H1 (cell line): ENCODE measurements at regions not wholly inside any gene's neighbourhood (a gene's known extent, or its start where the extent isn't known, plus 50 kb on each side); places are given as distances from the start of the nearest gene placed in this dataset.

Experiments used
- CTCF ChIA-PET: fragments of 300-600 bp; sonication (Branson Sonifier 250); formaldehyde crosslinking; loops from one replicate; lab custom pipeline; 2021; ENCODE audit not compliant: partially characterized antibody; lab: Charles Lee
- POLR2A ChIA-PET: fragments of 300-600 bp; sonication (Branson Sonifier 250); formaldehyde crosslinking; loops from one replicate; lab custom pipeline; 2021; ENCODE audit warnings: inconsistent platforms; ENCODE audit not compliant: partially characterized antibody; lab: Charles Lee
- DNase-seq, 2 experiments: peaks; one replicate each; pipeline versions ENCODE4 v3.0.0 to v3.0.0-alpha.2; 2010 to 2022; ENCODE audit warnings: low spot score in 2 of 2, low read depth in 1 of 2, mixed read lengths in 1 of 2
- FAIRE-seq: peaks from 2 replicates; lab custom pipeline; 2011; peaks lifted over from hg19 to GRCh38; lab: Jason Lieb, UNC
- H2AFZ ChIP-seq: 2 replicates; pipeline ENCODE4 v1.8.1; 2012; ENCODE audit warnings: low read length, inconsistent platforms
- H2AK5ac ChIP-seq: 2 replicates; pipeline ENCODE4 v1.6.1; 2013; ENCODE audit warnings: low read depth, low read length
- H2BK120ac ChIP-seq: replicated peaks from 2 replicates; pipeline ENCODE3; 2013; ENCODE audit warnings: low read depth, low read length, inconsistent platforms
- H2BK12ac ChIP-seq: 2 replicates; pipeline ENCODE4 v1.6.1; 2013; ENCODE audit warnings: low read depth, low read length
- H2BK15ac ChIP-seq: 2 replicates; pipeline ENCODE4 v1.6.1; 2013; ENCODE audit warnings: low read length
- H2BK20ac ChIP-seq: 2 replicates; pipeline ENCODE4 v1.6.1; 2013; ENCODE audit warnings: low read length
- H2BK5ac ChIP-seq: 2 replicates; pipeline ENCODE4 v1.6.1; 2013; ENCODE audit warnings: low read depth, low read length
- H3K14ac ChIP-seq: 2 replicates; pipeline ENCODE4 v1.6.1; 2013; ENCODE audit warnings: inconsistent platforms; ENCODE audit not compliant: insufficient read length
- H3K18ac ChIP-seq: 2 replicates; pipeline ENCODE4 v1.6.1; 2013; ENCODE audit warnings: low read length; ENCODE audit errors: extremely low read depth
- H3K23ac ChIP-seq: 2 replicates; pipeline ENCODE4 v1.6.1; 2013; ENCODE audit warnings: inconsistent platforms; ENCODE audit not compliant: insufficient read length
- H3K23me2 ChIP-seq: 2 replicates; pipeline ENCODE4 v1.6.1; 2013; ENCODE audit warnings: low read depth, low read length
- H3K27ac ChIP-seq: 2 replicates; pipeline ENCODE4 v1.6.1; 2011; ENCODE audit warnings: low read depth, low read length, inconsistent platforms
- H3K27me3 ChIP-seq, 4 experiments: replicated peaks in 1 of 4; 1 replicate in 1 of 4; 2 replicates in 3 of 4; pipeline versions ENCODE4 v1.6.1 to v1.8.1; 2011 to 2013; ENCODE audit warnings: low read length in 3 of 4, mild to moderate bottlenecking in 3 of 4, inconsistent platforms in 2 of 4, mixed read lengths in 2 of 4, moderate library complexity in 1 of 4; ENCODE audit not compliant: control insufficient read depth in 3 of 4, insufficient read depth in 3 of 4; ENCODE audit errors: extremely low read depth in 1 of 4
- H3K36me3 ChIP-seq, 4 experiments: 2 replicates each; pipeline versions ENCODE4 v1.6.1 to v1.8.1; 2011 to 2013; ENCODE audit warnings: mild to moderate bottlenecking in 4 of 4, low read length in 3 of 4, moderate library complexity in 2 of 4, control low read depth in 1 of 4, inconsistent platforms in 1 of 4; ENCODE audit not compliant: insufficient read depth in 4 of 4, control insufficient read depth in 2 of 4
- H3K4ac ChIP-seq: replicated peaks from 2 replicates; pipeline ENCODE3; 2013; ENCODE audit warnings: low read length, low read depth, mixed read lengths, inconsistent platforms; ENCODE audit not compliant: insufficient read length
- H3K4me1 ChIP-seq, 4 experiments: replicated peaks in 1 of 4; 1 replicate in 1 of 4; 2 replicates in 3 of 4; pipeline versions ENCODE4 v1.6.1 to v1.8.1; 2011 to 2013; ENCODE audit warnings: low read length in 3 of 4, inconsistent platforms in 2 of 4, mixed read lengths in 1 of 4; ENCODE audit not compliant: insufficient read depth in 4 of 4, control insufficient read depth in 3 of 4
- H3K4me2 ChIP-seq, 2 experiments: 2 replicates each; pipeline versions ENCODE4 v1.6.1 to v1.8.1; 2011 to 2013; ENCODE audit warnings: low read depth in 2 of 2, low read length in 2 of 2, control low read depth in 1 of 2, inconsistent platforms in 1 of 2, mild to moderate bottlenecking in 1 of 2; ENCODE audit not compliant: insufficient read depth in 1 of 2
- H3K4me3 ChIP-seq, 4 experiments: fragments of 200-600, 300-600 bp in 1 of 4; sonication (generic), shearing (Covaris generic), sonication (Bioruptor Twin) in 1 of 4; 2 replicates each; pipeline versions ENCODE4 v1.5.1 to v1.8.1; 2011 to 2016; ENCODE audit warnings: low read length in 4 of 4, low read depth in 3 of 4, control low read depth in 2 of 4, inconsistent platforms in 2 of 4, mild to moderate bottlenecking in 2 of 4, mixed read lengths in 1 of 4, moderate library complexity in 1 of 4; ENCODE audit not compliant: insufficient read depth in 2 of 4; ENCODE audit errors: extremely low read depth in 1 of 4
- H3K56ac ChIP-seq: replicated peaks from 2 replicates; pipeline ENCODE3; 2013; ENCODE audit warnings: low read depth, mild to moderate bottlenecking, mixed read lengths, low read length, inconsistent platforms; ENCODE audit not compliant: insufficient read length
- H3K79me1 ChIP-seq: 2 replicates; pipeline ENCODE4 v1.6.1; 2013; ENCODE audit warnings: low read depth, low read length, control low read depth
- H3K79me2 ChIP-seq, 2 experiments: 2 replicates each; pipeline versions ENCODE4 v1.6.1 to v1.8.1; 2012 to 2013; ENCODE audit warnings: low read length in 2 of 2, mild to moderate bottlenecking in 2 of 2, inconsistent platforms in 1 of 2; ENCODE audit not compliant: insufficient read depth in 2 of 2, control insufficient read depth in 1 of 2
- H3K9ac ChIP-seq, 4 experiments: replicated peaks in 1 of 4; 1 replicate in 1 of 4; 2 replicates in 3 of 4; pipeline versions ENCODE4 v1.6.1 to v1.8.1; 2011 to 2013; ENCODE audit warnings: low read depth in 3 of 4, low read length in 3 of 4, control low read depth in 2 of 4, mild to moderate bottlenecking in 2 of 4, moderate library complexity in 2 of 4, inconsistent platforms in 1 of 4; ENCODE audit errors: extremely low read depth in 1 of 4
- H3K9me3 ChIP-seq, 2 experiments: 2 replicates each; pipeline versions ENCODE4 v1.6.1 to v1.8.1; 2012 to 2013; ENCODE audit warnings: mild to moderate bottlenecking in 2 of 2, moderate library complexity in 2 of 2, control low read depth in 1 of 2, inconsistent platforms in 1 of 2, low read depth in 1 of 2, low read length in 1 of 2, mixed read lengths in 1 of 2; ENCODE audit not compliant: insufficient read depth in 2 of 2
- H4K20me1 ChIP-seq, 2 experiments: replicated peaks in 1 of 2; 2 replicates each; pipeline versions ENCODE3 to v1.8.1; 2011 to 2013; ENCODE audit warnings: inconsistent platforms in 2 of 2, low read length in 2 of 2, mild to moderate bottlenecking in 1 of 2; ENCODE audit not compliant: insufficient read depth in 2 of 2, control insufficient read depth in 1 of 2
- H4K5ac ChIP-seq: 2 replicates; pipeline ENCODE4 v1.6.1; 2013; ENCODE audit warnings: low read length, low read depth, mixed read lengths, inconsistent platforms; ENCODE audit not compliant: insufficient read length
- H4K8ac ChIP-seq: 2 replicates; pipeline ENCODE4 v1.8.0; 2013; ENCODE audit warnings: mild to moderate bottlenecking, moderate library complexity, low read length, inconsistent platforms; ENCODE audit not compliant: insufficient read depth; ENCODE audit errors: extremely low read depth
- H4K91ac ChIP-seq: replicated peaks from 2 replicates; pipeline ENCODE3; 2013; ENCODE audit warnings: low read length, mixed read lengths, inconsistent platforms; ENCODE audit not compliant: insufficient read length
- CHD1 ChIP-seq: IDR thresholded peaks from 2 replicates; pipeline ENCODE4 v1.6.1; 2012; ENCODE audit warnings: low read depth, low read length, improper control_type of control experiment
- CREB1 ChIP-seq: IDR thresholded peaks from 2 replicates; pipeline ENCODE4 v1.6.1; 2012; ENCODE audit warnings: inconsistent platforms
- E2F6 ChIP-seq: IDR thresholded peaks from 2 replicates; pipeline ENCODE4 v1.6.1; 2012; ENCODE audit warnings: inconsistent platforms
- HDAC2 ChIP-seq, 2 experiments: fragments of 300-600 bp in 1 of 2; sonication (generic) in 1 of 2; IDR thresholded peaks; 2 replicates each; pipeline ENCODE4 v1.6.1; 2011 to 2012; ENCODE audit warnings: low read depth in 2 of 2, low read length in 2 of 2, mild to moderate bottlenecking in 2 of 2, moderate library complexity in 2 of 2, borderline replicate concordance in 1 of 2, inconsistent platforms in 1 of 2
- HDAC6 ChIP-seq: IDR thresholded peaks from one replicate; pipeline ENCODE4 v1.7.1; 2012; ENCODE audit warnings: low read depth, mild to moderate bottlenecking, inconsistent platforms, low read length, moderate library complexity
- POLR2A ChIP-seq, 2 experiments: IDR thresholded peaks; 1 replicate in 1 of 2; 2 replicates in 1 of 2; pipeline ENCODE4 v1.6.1; 2011; ENCODE audit warnings: low read depth in 2 of 2, low read length in 2 of 2, mild to moderate bottlenecking in 2 of 2; ENCODE audit errors: control extremely low read depth in 1 of 2
- RFX5 ChIP-seq: IDR thresholded peaks from 2 replicates; pipeline ENCODE4 v1.6.1; 2011; ENCODE audit warnings: low read depth, low read length, improper control_type of control experiment, borderline replicate concordance
- RNF2 ChIP-seq: fragments of 200-900, 300-1000 bp; sonication (generic); IDR thresholded peaks from 2 replicates; pipeline ENCODE4 v1.7.1; 2016; ENCODE audit warnings: borderline replicate concordance, low read depth, mild to moderate bottlenecking, antibody characterized with exemption, low read length; ENCODE audit not compliant: poor library complexity, severe bottlenecking; ENCODE audit errors: missing control alignments
- RXRA ChIP-seq: IDR thresholded peaks from 2 replicates; pipeline ENCODE4 v1.6.1; 2011; ENCODE audit warnings: low read depth, mild to moderate bottlenecking, low read length, moderate library complexity; ENCODE audit not compliant: insufficient read depth
- SAP30 ChIP-seq: fragments of 300-600 bp; sonication (generic); IDR thresholded peaks from 2 replicates; pipeline ENCODE4 v1.7.1; 2012; ENCODE audit warnings: low read length, moderate library complexity, mild to moderate bottlenecking, inconsistent platforms; ENCODE audit not compliant: insufficient read depth, insufficient replicate concordance
- SIX5 ChIP-seq: IDR thresholded peaks from 2 replicates; pipeline ENCODE4 v1.6.1; 2011; ENCODE audit warnings: mild to moderate bottlenecking, low read depth, low read length
- SP2 ChIP-seq: IDR thresholded peaks from 2 replicates; pipeline ENCODE4 v1.6.1; 2012; ENCODE audit warnings: mild to moderate bottlenecking, low read length, inconsistent platforms
- SUZ12 ChIP-seq: fragments of 200-600 bp; sonication (generic); IDR thresholded peaks from 2 replicates; pipeline ENCODE4 v1.6.1; 2012; ENCODE audit warnings: mild to moderate bottlenecking, inconsistent platforms, low read length, moderate library complexity, mixed read lengths
- TAF1 ChIP-seq: IDR thresholded peaks from 2 replicates; pipeline ENCODE4 v1.6.1; 2011; ENCODE audit warnings: mild to moderate bottlenecking, low read depth, low read length
- ZNF274 ChIP-seq: IDR thresholded peaks from 2 replicates; pipeline ENCODE4 v1.7.0; 2012; ENCODE audit warnings: low read length, borderline replicate concordance; ENCODE audit errors: extremely low read depth
- WGBS, 2 experiments: shearing (Covaris generic) in 1 of 2; methylation state at CpG; one replicate each; pipeline versions ENCODE4 v1.1.6 to v1.1.7; 2013 to 2015; ENCODE audit warnings: low lambda C conversion rate in 2 of 2, mixed read lengths in 2 of 2, inconsistent platforms in 1 of 2, low coverage in 1 of 2, missing lambda C conversion rate in 1 of 2; ENCODE audit not compliant: insufficient replicate concordance in 2 of 2, insufficient coverage in 1 of 2, insufficient read length in 1 of 2; ENCODE audit errors: extremely low coverage in 1 of 2, missing lambda C conversion rate in 1 of 2; 5-methylcytosine and 5-hydroxymethylcytosine counted together

DNA sequence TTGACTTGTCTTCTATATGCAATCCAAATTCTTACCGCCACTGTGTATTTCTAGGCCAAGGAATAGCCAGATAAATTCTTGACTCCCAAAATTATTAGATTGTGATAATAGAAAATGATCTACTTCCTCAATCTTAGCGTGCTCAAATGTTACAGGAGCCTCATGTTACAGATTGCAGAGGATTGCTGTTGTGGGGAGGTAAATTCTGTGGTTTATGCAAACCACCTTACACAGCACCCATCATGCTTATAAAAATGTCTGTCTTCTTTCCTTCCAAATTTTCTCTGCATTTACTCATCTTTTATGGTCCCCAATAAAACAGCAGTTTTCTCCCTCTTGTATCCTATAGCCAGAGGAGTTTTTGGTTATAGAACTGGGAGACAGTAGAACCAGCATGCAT is 420.2 kb upstream of the ROBO1 start:
- H3K79me2 ChIP-seq: no peaks in the 10 kb centered on the region
- H3K23ac ChIP-seq: no peak overlapping the region
- H3K14ac ChIP-seq: no peak overlapping the region
- H2AK5ac ChIP-seq: no peak overlapping the region
- H2BK15ac ChIP-seq: no peak overlapping the region
- H2BK120ac ChIP-seq: no peak overlapping the region
- H4K20me1 ChIP-seq: no peaks in the 10 kb centered on the region
- H3K27me3 ChIP-seq: no peaks in the 10 kb centered on the region
- no peaks in the 10 kb centered on the region for H3K9me3 ChIP-seq
- DNase-seq: no peak
- no peak overlapping the region for H2AFZ ChIP-seq
- no peak overlapping the region for H3K18ac ChIP-seq
- H2BK20ac ChIP-seq: no peak overlapping the region
- H3K79me1 ChIP-seq: no peaks in the 10 kb centered on the region
- no peak overlapping the region for H3K27ac ChIP-seq
- no peak overlapping the region for H3K4me2 ChIP-seq
- H4K5ac ChIP-seq: no peak overlapping the region
- CTCF ChIA-PET: interaction anchor here (1.0 kb wide), 1 partner anchor 12 kb away, joined by 3 read pairs; no protein-coding TSS in a partner anchor
- FAIRE-seq: no peak
- no peak overlapping the region for H4K91ac ChIP-seq
- H3K4me3 ChIP-seq: no peak overlapping the region
- WGBS, 2 experiments: 93% methylated on average over 2 of the region's 2 CpGs; no CpG with 5 or more reads in 1 of the 2 experiments
- no peak overlapping the region for H4K8ac ChIP-seq
- H2BK5ac ChIP-seq: no peak overlapping the region
- no peak overlapping the region for H2BK12ac ChIP-seq
- H3K4me1 ChIP-seq: no peaks in the 10 kb centered on the region
- H3K23me2 ChIP-seq: no peaks in the 10 kb centered on the region
- POLR2A ChIA-PET: no interaction called here
- no peak overlapping the region for H3K56ac ChIP-seq
- H3K4ac ChIP-seq: no peak overlapping the region
- H3K9ac ChIP-seq: no peak overlapping the region
- H3K36me3 ChIP-seq: no peaks in the 10 kb centered on the region; a peak in 1 of 8 replicates
- no peak for TF ChIP-seq SIX5
- TF ChIP-seq E2F6: no peak
- no peak for TF ChIP-seq HDAC6
- no peak for TF ChIP-seq RNF2
- no peak for TF ChIP-seq HDAC2 (IDR thresholded peaks at IDR 0.05; ENCODE audit: borderline replicate concordance in 1 of 2, low read depth in 2 of 2, low read length in 2 of 2)
- TF ChIP-seq CREB1: no peak
- no peak for TF ChIP-seq POLR2A (IDR thresholded peaks at IDR 0.05; ENCODE audit: control extremely low read depth in 1 of 2, low read depth in 2 of 2, low read length in 2 of 2)
- TF ChIP-seq ZNF274: no peak
- no peak for TF ChIP-seq CHD1
- TF ChIP-seq SP2: no peak
- TF ChIP-seq TAF1: no peak
- TF ChIP-seq SUZ12: no peak
- no peak for TF ChIP-seq SAP30
- TF ChIP-seq RFX5: no peak
- TF ChIP-seq RXRA: no peak
